Globus pallidus (tissue), 1 donor: ENCODE measurements at regions not wholly inside any gene's neighbourhood (a gene's known extent, or its start where the extent isn't known, plus 50 kb on each side); places are given as distances from the start of the nearest gene placed in this dataset.

Experiments
- DNase-seq: peaks from one replicate; pipeline ENCODE4 v3.0.0-alpha.2; 2015; ENCODE audit warnings: low spot score

GRCh38 chr5:35319333-35320002 is 89.2 kb upstream of the PRLR start:
- peak; percentile 29 for DNase-seq

- DNase-seq = no peak
Measured at GRCh38 chr5:35317586-35317985, 87.3 kb upstream of the PRLR start.

GRCh38 chr5:35316611-35317274 is 86.5 kb upstream of the PRLR start:
- DNase-seq = no peak

GRCh38 chr5:35313291-35313690 is 83.0 kb upstream of the PRLR start:
- DNase-seq = no peak

GRCh38 chr5:35312267-35312666 is 82.0 kb upstream of the PRLR start:
- DNase-seq = no peak

- DNase-seq = no peak
Measured at GRCh38 chr5:35309365-35310130, 79.3 kb upstream of the PRLR start.

GRCh38 chr5:35308421-35308820 is 78.1 kb upstream of the PRLR start:
- no peak for DNase-seq

- no peak for DNase-seq
Measured at GRCh38 chr5:35306716-35307365, 76.6 kb upstream of the PRLR start.

GRCh38 chr5:35305336-35306020 is 75.2 kb upstream of the PRLR start:
- DNase-seq = no peak

- no peak for DNase-seq
Measured at GRCh38 chr5:35304291-35304690, 74.0 kb upstream of the PRLR start.

GRCh38 chr5:35303152-35303551 is 72.9 kb upstream of the PRLR start:
- no peak for DNase-seq

- no peak for DNase-seq
Measured at GRCh38 chr5:35302544-35302943, 72.3 kb upstream of the PRLR start.

- no peak for DNase-seq
Measured at GRCh38 chr5:35297755-35298154, 67.5 kb upstream of the PRLR start.

- no peak for DNase-seq
Measured at GRCh38 chr5:35294976-35295375, 64.7 kb upstream of the PRLR start.

- no peak for DNase-seq
Measured at GRCh38 chr5:35294017-35294416, 63.7 kb upstream of the PRLR start.

GRCh38 chr5:35285435-35285834 is 55.1 kb upstream of the PRLR start:
- no peak for DNase-seq

- no peak for DNase-seq
Measured at GRCh38 chr5:35285011-35285410, 54.7 kb upstream of the PRLR start.

- no peak for DNase-seq
Measured at GRCh38 chr5:35284364-35284763, 54.1 kb upstream of the PRLR start.

- DNase-seq = no peak
Measured at GRCh38 chr5:35282810-35283209, 52.5 kb upstream of the PRLR start.

GRCh38 chr5:35281613-35282012 is 51.3 kb upstream of the PRLR start:
- no peak for DNase-seq
